ENCODE measurements at regions not wholly inside any gene's neighbourhood (a gene's known extent, or its start where the extent isn't known, plus 50 kb on each side); places are given as distances from the start of the nearest gene placed in this dataset.

- TF ChIP-seq CTCF (optimal IDR thresholded peaks at IDR 0.05 in 1 of 3, IDR thresholded peaks at IDR 0.05 in 1 of 3, conservative IDR thresholded peaks at IDR 0.05 in 1 of 3; ENCODE audit: extremely low read depth in 1 of 3, insufficient read depth in 2 of 3, low read length in 3 of 3) (no peak), EZH2 (IDR thresholded peaks at IDR 0.05; ENCODE audit: low read length) (no peak)
Observed at GRCh38 chr21:25103500-25104207, 503.6 kb downstream of the MRPL39 start.

All from keratinocyte (primary cell).